ENCODE measurements at regions not wholly inside any gene's neighbourhood (a gene's known extent, or its start where the extent isn't known, plus 50 kb on each side); places are given as distances from the start of the nearest gene placed in this dataset.

DNA sequence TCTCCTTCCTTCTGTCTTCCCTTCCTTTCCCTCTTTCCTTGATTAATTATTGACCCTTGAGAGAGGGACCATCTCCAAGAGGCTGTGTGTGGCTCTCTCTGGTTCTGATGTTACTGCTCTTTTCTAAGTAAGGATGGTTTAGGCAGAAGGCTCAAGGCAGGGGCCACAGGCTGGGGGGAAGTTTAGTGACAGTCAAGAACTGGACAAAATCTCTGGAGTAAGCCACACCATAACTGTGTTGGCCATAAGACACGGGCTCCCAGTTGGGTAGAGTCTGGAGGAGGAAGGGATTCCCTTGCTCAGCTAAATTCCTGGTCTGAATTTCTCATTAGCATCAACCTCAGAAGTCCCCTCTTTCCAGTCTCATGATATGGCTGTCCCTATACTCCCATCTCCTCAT lies 74.7 kb downstream of the BUD13 start:
- Mint-ChIP-seq H3K4me3 (no peak overlapping the region), H3K27me3 (peaks cover 6% of the 10 kb centered on the region), H3K4me1 (ENCODE audit: low read depth) (no peaks in the 10 kb centered on the region), H3K36me3 (ENCODE audit: low read depth) (no peaks in the 10 kb centered on the region), H3K27ac (no peak overlapping the region), H3K9me3 (no peaks in the 10 kb centered on the region)
- no peak for DNase-seq

DNA sequence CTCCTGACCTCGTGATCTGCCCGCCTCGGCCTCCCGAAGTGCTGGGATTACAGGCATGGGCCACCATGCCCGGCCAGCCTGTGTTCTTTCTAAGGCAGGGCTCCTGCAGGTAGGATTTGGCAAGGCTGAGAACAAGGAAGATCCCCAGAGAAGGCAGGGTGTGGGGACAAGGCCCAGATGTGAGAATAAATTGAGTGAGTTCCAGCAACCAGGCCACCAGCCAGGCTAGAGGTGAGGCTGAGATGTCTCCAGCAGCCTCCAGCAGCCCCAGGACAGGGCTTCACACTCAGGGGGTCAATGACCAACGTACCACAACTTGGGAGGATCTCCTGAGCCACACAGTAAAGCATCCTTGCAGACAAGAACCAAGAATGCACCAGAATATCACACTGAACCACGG lies 75.1 kb downstream of the BUD13 start:
- Mint-ChIP-seq H3K4me1 (ENCODE audit: low read depth) (no peaks in the 10 kb centered on the region), H3K36me3 (ENCODE audit: low read depth) (no peaks in the 10 kb centered on the region), H3K9me3 (no peaks in the 10 kb centered on the region), H3K27ac (no peak overlapping the region), H3K4me3 (no peak overlapping the region), H3K27me3 (peaks cover 6% of the 10 kb centered on the region)
- no peak for DNase-seq

DNA sequence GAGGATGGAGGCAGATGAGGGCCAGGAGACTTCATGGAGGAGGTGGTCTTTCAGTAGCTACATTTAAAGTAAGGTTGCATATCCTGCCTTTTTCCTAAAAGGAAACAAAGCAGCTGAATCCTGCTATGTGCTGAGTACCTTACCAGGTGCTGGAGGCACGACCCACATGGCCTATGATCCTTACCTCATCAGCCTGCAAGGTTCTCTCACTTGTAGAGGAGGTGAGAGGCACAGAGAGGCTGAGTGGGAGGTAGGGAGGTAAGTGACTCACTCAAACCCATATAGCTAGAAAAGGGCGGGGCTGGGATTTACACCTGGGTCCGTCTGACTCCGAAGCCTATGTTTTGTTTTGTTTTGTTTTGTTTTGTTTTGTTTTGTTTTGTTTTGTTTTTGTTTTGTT lies 75.8 kb downstream of the BUD13 start:
- DNase-seq: no peak
- no peaks in the 10 kb centered on the region for H3K4me1 Mint-ChIP-seq (ENCODE audit: low read depth)
- H3K27ac Mint-ChIP-seq: no peak overlapping the region
- H3K36me3 Mint-ChIP-seq (ENCODE audit: low read depth): no peaks in the 10 kb centered on the region
- H3K4me3 Mint-ChIP-seq: no peak overlapping the region
- peaks cover 6% of the 10 kb centered on the region for H3K27me3 Mint-ChIP-seq
- H3K9me3 Mint-ChIP-seq: no peaks in the 10 kb centered on the region

DNA sequence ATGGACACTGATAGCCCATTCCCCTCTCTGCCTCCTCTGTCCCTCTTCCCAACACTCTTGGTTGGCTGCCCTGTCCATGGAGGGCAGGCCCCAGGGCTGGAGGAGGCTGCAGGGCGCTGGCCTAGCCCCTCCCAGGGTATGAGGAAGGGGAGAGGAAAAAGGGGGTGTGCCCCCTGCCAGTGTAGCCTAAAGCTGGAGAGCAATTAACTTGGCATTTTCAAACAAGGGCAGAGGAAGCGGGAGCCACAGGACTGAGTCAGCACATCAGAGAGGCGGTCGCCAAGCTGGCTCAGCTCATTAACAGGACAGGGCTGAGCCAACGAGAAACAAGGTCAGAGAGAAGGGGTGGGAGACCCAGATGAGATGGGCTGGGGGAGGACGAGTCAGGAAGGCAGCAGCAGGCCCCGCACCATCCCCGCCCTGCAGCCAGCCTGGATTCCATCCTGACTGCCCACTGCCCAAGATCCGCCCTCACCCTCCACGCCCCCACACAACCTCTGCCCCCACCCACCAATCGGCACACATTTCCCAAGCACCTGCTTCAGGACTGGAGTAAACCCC lies 76.3 kb downstream of the BUD13 start:
- Mint-ChIP-seq H3K27me3 (peaks cover 6% of the 10 kb centered on the region), H3K27ac (no peak overlapping the region), H3K4me1 (ENCODE audit: low read depth) (no peaks in the 10 kb centered on the region), H3K4me3 (no peak overlapping the region), H3K36me3 (ENCODE audit: low read depth) (no peaks in the 10 kb centered on the region), H3K9me3 (no peaks in the 10 kb centered on the region)
- no peak for DNase-seq

DNA sequence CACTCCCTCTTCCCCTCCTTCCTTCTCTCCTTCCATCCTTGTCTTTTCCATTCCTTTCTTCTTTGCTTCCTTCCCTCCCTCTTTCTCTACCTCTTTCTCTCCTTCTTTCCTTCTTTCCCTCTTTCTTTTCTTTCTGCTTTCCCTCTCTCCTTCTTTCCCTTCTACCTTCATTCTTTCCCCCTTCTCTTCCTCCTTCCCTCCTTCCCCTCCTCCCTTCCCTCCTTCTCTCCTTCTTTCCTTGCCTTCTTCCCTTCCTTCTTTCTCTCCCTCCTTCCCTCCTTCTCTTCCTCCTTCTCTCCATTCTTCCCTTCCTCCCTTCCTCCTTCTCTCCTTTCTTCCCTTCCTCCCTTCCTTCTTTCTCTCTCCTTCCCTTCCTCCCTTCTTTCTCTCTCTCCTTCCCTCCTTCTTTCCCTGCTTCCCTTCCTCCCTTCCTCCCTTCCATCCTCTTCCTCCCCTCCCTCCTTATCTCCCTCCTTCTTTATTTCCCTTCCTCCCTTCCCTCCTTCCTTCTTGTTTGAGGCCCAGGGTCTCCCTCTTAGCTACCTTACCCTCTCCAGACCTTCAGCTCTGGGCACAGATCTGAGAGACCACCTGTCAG lies 77.0 kb downstream of the BUD13 start:
- no peaks in the 10 kb centered on the region for H3K36me3 Mint-ChIP-seq (ENCODE audit: low read depth)
- no peaks in the 10 kb centered on the region for H3K9me3 Mint-ChIP-seq
- H3K4me3 Mint-ChIP-seq: no peak overlapping the region
- DNase-seq: no peak
- peaks cover 6% of the 10 kb centered on the region for H3K27me3 Mint-ChIP-seq
- H3K4me1 Mint-ChIP-seq (ENCODE audit: low read depth): no peaks in the 10 kb centered on the region
- no peak overlapping the region for H3K27ac Mint-ChIP-seq

DNA sequence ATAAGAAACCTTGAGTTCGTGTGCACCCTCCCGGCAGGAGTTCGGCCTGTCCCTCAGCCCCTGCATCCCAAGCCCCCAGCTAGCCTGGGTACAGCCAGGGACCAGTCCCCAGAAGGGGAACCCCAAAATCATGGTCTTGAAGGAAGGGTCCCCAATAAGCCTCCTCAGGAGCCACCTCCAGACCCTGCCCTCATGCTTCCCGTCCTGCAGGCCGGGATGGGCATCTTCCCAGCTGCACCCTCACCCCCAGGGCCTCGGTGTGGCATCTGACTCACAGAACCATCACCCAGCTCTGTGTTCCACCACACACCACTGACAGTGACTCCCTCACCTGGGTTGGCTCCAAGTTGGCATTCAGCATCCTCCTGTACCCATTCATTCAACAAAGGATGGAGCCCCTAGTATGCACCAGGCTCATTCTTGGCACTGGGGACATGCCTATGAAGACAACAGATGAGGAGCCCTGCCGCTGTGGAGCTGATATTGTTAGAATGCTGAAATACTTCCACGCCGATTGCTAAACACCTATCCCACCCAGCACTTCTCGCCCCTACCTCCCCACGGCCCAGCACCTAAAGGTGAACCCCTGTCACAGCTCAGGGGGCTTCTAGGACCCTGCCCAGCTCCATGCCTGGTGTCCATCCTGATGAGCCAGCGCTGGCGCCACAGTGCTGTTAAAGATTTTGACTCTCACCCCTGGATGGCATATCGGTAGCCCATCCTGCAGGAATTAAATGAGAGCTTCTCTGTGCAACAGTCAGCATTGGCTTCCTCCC lies 77.8 kb downstream of the BUD13 start:
- no peak for DNase-seq
- Mint-ChIP-seq H3K27ac (no peak overlapping the region), H3K4me1 (ENCODE audit: low read depth) (no peaks in the 10 kb centered on the region), H3K36me3 (ENCODE audit: low read depth) (no peaks in the 10 kb centered on the region), H3K4me3 (no peak overlapping the region), H3K27me3 (peaks cover 6% of the 10 kb centered on the region), H3K9me3 (no peaks in the 10 kb centered on the region)

DNA sequence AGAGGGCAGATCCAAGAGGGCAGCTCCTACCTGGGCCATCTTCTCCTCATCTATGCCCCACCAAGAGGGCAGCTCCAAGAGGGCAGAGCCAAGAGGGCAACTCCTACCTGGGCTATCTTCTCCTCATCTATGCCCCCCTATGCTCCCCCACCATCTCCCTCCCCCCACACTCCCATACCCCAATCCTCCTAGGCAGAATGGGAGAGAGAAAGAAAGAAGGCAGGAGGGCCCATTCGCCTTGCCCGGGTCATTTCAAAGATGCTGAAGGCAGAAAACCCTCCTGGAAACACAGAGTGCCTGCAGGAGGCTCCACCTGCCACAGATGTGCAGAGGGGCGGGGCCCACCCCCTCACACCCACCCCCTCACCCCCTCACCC lies 78.5 kb downstream of the BUD13 start:
- Mint-ChIP-seq H3K4me1 (ENCODE audit: low read depth) (no peaks in the 10 kb centered on the region), H3K9me3 (no peaks in the 10 kb centered on the region), H3K4me3 (no peak overlapping the region), H3K27me3 (peaks cover 6% of the 10 kb centered on the region), H3K27ac (no peak overlapping the region), H3K36me3 (ENCODE audit: low read depth) (no peaks in the 10 kb centered on the region)
- DNase-seq: no peak

DNA sequence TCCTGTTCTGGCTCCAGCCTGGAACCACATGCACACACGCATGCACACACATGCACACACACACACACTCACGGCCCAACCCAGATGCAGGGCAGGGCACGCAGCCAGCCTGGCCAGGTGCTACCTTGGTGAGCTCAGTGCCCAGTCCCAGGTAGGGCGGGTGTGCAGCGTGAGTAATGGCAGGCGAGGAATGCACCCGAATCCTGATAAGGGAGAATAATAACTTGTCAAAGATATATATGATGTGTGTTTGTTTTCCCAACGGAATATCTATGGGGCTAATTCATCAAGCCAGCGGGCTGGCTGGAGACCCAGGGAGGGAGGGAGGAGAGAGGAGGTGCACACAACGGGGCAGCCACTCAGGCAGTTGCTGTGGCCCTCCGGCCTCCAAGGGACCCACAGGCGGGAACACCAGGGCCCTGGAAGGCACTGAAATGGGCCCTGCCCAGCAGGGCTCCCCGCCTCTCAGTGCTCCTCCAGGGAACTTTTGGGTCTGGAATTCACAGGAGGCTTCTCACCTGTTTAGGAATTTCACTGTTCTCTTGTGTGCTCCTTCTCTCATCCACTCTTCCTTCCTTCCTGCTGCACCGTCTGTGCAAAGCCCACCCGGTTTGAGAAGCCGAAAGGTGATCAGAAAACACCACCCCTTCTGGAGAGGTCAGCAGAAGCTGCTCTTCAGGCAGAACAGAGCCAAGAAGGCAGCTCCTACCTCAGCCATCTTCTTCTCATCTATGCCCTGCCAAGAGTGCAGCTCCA lies 79.0 kb downstream of the BUD13 start:
- Mint-ChIP-seq H3K27me3 (peaks cover 6% of the 10 kb centered on the region), H3K9me3 (no peaks in the 10 kb centered on the region), H3K36me3 (ENCODE audit: low read depth) (no peaks in the 10 kb centered on the region), H3K27ac (no peak overlapping the region), H3K4me3 (no peak overlapping the region), H3K4me1 (ENCODE audit: low read depth) (no peaks in the 10 kb centered on the region)
- no peak for DNase-seq

DNA sequence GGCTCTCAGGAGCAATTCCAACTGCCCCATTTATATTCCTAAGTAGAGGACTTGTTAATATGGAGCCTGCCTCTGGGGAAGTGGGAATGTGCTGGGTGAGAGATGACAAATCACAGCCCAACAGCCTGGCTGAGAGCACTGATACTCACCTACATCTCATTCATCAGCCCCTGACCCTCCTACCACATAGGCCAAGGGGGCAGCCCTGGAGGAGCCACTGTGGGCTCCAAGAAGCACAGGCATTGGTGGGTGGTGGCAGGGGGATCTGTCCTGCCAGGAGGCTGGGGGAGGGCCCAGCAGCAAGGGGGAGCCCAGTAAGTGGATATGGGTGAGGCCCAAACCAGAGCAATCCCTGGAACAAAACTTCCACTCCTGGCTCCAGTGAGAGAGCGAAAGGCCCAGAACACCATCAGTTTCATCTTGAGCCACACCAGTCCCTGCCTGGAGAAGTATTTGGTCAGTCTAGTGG lies 79.7 kb downstream of the BUD13 start:
- Mint-ChIP-seq H3K36me3 (ENCODE audit: low read depth) (no peaks in the 10 kb centered on the region), H3K27ac (no peak overlapping the region), H3K27me3 (peaks cover 4% of the 10 kb centered on the region), H3K9me3 (no peaks in the 10 kb centered on the region), H3K4me3 (no peak overlapping the region), H3K4me1 (ENCODE audit: low read depth) (no peaks in the 10 kb centered on the region)
- DNase-seq: no peak

DNA sequence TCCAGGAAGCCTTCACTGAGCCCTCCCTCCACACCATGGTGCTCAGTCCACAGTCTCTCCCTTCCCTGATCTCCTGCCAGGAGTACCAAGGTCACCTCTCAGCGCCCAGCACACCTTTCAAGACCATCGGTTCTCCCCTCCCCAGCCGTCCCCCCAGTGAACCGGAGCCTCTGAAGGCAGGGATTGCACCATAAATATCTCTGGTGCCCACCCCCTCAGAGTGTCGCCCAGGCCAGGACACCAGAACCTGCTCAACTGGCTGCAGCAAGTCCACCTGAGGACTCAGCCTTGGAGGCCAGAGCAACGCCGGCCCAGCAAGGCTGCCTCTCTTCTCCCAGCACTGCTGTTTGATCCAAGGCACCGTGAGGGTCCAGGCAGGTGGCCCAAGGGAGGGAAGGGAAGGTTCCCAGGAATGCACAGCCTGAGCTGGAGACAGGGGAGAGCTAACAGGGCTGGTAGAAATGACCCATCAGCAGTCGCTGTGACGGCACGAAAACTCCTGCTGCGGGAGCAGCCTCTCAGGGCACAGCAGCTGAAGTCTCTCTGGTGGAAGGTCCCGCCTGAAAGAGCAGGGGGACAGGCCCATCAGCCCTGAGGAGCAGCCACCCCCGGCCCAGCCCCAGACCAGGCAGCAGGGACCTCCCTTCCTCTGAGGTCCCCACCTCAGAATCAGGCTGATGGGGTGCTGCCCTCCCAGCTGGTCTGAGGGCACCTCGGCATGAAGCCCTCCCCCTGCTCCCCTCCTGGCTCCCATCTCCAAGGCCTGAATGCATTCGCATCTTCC lies 80.3 kb downstream of the BUD13 start:
- Mint-ChIP-seq H3K36me3 (ENCODE audit: low read depth) (no peaks in the 10 kb centered on the region), H3K4me3 (no peak overlapping the region), H3K27me3 (peaks cover 2% of the 10 kb centered on the region), H3K4me1 (ENCODE audit: low read depth) (no peaks in the 10 kb centered on the region), H3K9me3 (no peaks in the 10 kb centered on the region), H3K27ac (no peak overlapping the region)
- DNase-seq: no peak

DNA sequence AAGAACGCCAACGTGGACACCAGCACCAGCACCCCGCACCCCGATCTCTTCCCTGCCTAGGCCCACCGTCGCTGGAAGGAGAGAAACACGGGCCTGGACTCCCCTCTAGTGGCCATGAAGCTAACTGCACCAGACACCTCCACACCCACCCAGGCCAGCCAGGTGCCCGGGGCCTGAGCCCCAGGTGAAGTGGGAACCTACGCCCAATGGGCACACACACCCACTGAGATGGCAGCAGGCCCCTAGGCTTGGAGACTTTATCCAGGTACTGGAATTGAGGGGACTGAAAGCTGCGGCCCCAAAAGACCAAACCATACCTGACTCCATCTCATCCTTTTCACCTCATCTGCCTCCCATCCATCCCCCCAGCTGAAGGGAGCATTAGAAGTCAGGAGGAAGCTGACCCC lies 81.0 kb downstream of the BUD13 start:
- DNase-seq: peak; percentile 77
- peaks cover 2% of the 10 kb centered on the region for H3K27me3 Mint-ChIP-seq
- H3K36me3 Mint-ChIP-seq (ENCODE audit: low read depth): no peaks in the 10 kb centered on the region
- H3K9me3 Mint-ChIP-seq: no peaks in the 10 kb centered on the region
- no peak overlapping the region for H3K27ac Mint-ChIP-seq
- H3K4me3 Mint-ChIP-seq: no peak overlapping the region
- no peaks in the 10 kb centered on the region for H3K4me1 Mint-ChIP-seq (ENCODE audit: low read depth)

DNA sequence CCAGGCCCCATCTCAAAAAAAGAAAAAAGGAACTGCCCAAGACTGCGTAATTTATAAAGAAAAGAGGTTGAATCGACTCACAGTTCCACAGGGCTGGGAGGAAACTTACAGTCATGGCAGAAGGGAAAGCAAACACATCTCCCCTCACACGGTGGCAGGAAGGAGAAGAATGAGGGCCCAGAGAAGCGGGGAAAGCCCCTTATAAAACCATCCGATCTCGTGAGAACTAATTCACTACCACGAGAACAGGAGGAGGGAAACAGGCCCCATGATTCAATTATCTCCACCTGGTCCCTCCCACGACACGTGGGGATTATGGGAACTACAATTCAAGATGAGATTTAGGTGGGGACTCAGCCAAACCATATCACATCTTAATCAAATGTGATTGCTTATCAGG lies 82.2 kb downstream of the BUD13 start:
- H3K9me3 Mint-ChIP-seq: no peaks in the 10 kb centered on the region
- DNase-seq: no peak
- H3K4me3 Mint-ChIP-seq: no peak overlapping the region
- no peaks in the 10 kb centered on the region for H3K4me1 Mint-ChIP-seq (ENCODE audit: low read depth)
- H3K27ac Mint-ChIP-seq: no peak overlapping the region
- peaks cover 2% of the 10 kb centered on the region for H3K27me3 Mint-ChIP-seq
- H3K36me3 Mint-ChIP-seq (ENCODE audit: low read depth): no peaks in the 10 kb centered on the region

DNA sequence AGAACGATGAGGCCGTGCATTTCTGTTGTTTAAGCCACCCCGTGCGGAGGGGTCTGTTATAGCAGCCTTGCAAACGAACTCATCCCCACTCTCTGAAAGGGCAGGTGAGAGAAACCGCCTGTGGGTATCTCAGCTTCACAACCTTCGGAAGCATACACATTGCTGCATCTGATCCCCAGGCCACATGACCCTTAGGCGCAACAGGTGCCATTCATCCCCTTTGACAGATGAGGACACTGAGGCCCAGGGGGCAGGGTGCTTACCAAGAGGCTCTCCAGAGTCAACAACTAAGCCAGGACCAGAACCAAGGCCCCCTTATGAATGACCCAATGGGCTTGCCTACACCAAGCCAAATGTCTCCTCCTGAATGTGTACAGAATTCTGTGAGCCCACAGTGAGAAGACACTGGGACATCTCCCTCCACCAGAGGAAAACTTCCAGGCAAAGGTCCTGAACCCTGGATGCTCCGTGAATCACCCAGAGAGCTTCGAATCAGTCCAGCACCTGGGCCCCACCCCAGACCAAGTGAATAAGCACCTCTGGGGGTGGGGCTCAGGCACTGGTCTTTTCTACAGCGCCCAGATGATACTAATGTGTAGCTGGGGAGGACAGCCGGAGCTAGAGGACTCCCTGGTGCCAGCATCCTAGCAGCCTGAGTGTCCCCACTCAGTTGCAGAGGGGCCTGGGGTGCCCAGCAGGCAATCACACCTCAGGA lies 83.2 kb downstream of the BUD13 start:
- Mint-ChIP-seq H3K27me3 (peaks cover 2% of the 10 kb centered on the region), H3K4me1 (ENCODE audit: low read depth) (no peaks in the 10 kb centered on the region), H3K36me3 (ENCODE audit: low read depth) (no peaks in the 10 kb centered on the region), H3K27ac (no peak overlapping the region), H3K4me3 (no peak overlapping the region), H3K9me3 (no peaks in the 10 kb centered on the region)
- no peak for DNase-seq

DNA sequence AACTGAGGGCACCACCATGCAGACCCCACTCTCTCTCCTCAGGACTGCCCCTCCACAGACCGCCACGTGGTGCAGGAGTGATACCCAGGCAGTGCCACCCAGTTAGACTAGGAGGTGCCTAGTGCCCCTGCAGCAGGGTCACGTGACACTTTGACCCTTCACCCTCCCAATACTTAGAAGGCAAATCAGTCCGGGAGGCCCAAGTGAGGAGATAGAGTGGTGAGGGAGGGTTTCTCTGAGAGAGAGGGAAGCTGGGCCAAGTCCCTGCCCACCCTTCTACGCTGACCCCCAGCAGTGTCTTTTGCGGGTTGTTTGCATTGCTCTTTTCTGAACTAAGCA lies 84.6 kb downstream of the BUD13 start:
- Mint-ChIP-seq H3K27me3 (peaks cover 9% of the 10 kb centered on the region), H3K27ac (no peak overlapping the region), H3K4me3 (no peak overlapping the region), H3K9me3 (no peaks in the 10 kb centered on the region), H3K36me3 (ENCODE audit: low read depth) (no peaks in the 10 kb centered on the region), H3K4me1 (ENCODE audit: low read depth) (no peaks in the 10 kb centered on the region)
- no peak for DNase-seq

All from activated T-cell treated with anti-CD3 and anti-CD28 coated beads, Interleukin-2, amount 50 U/mL, for 24 hours (primary cell).